IPS DF 6.9 (cell line): ENCODE measurements at regions not wholly inside any gene's neighbourhood (a gene's known extent, or its start where the extent isn't known, plus 50 kb on each side); places are given as distances from the start of the nearest gene placed in this dataset.

Experiments used
- DNase-seq: peaks from one replicate; pipeline ENCODE4 v3.0.0-alpha.2; 2013; ENCODE audit warnings: low read depth, low spot score
- H3K27ac ChIP-seq: one replicate; pipeline ENCODE4 v1.5.1; 2013; ENCODE audit warnings: low read length, control low read depth
- H3K27me3 ChIP-seq: 2 replicates; pipeline ENCODE4 v1.6.1; 2013; ENCODE audit warnings: mild to moderate bottlenecking, low read length; ENCODE audit not compliant: control insufficient read depth, insufficient read depth
- H3K36me3 ChIP-seq: 2 replicates; pipeline ENCODE4 v1.6.1; 2013; ENCODE audit warnings: low read length; ENCODE audit not compliant: control insufficient read depth, insufficient read depth
- H3K4me1 ChIP-seq: 2 replicates; pipeline ENCODE4 v1.6.1; 2013; ENCODE audit warnings: low read length; ENCODE audit not compliant: control insufficient read depth, insufficient read depth
- H3K4me3 ChIP-seq: 2 replicates; pipeline ENCODE4 v1.5.1; 2013; ENCODE audit warnings: mild to moderate bottlenecking, low read length
- H3K9me3 ChIP-seq: 2 replicates; pipeline ENCODE4 v1.6.1; 2013; ENCODE audit warnings: low read length, inconsistent platforms; ENCODE audit not compliant: control insufficient read depth, insufficient read depth
- WGBS: extraction: QIAGEN DNeasy Blood & Tissue Kit; methylation state at CpG from one replicate; pipeline ENCODE4 v1.1.7; 2013; ENCODE audit warnings: mixed read lengths, missing lambda C conversion rate; ENCODE audit not compliant: insufficient read length, insufficient coverage; 5-methylcytosine and 5-hydroxymethylcytosine counted together

- Histone ChIP-seq H3K36me3 (no peaks in the 10 kb centered on the region), H3K27ac (no peak overlapping the region), H3K4me1 (no peaks in the 10 kb centered on the region), H3K4me3 (no peak overlapping the region), H3K27me3 (no peaks in the 10 kb centered on the region), H3K9me3 (no peaks in the 10 kb centered on the region)
- DNase-seq = no peak
- WGBS = no CpG with 5 or more reads among the region's 2 CpGs
Measured at GRCh38 chr20:22789676-22790075, 205.3 kb upstream of the FOXA2 start.

DNA sequence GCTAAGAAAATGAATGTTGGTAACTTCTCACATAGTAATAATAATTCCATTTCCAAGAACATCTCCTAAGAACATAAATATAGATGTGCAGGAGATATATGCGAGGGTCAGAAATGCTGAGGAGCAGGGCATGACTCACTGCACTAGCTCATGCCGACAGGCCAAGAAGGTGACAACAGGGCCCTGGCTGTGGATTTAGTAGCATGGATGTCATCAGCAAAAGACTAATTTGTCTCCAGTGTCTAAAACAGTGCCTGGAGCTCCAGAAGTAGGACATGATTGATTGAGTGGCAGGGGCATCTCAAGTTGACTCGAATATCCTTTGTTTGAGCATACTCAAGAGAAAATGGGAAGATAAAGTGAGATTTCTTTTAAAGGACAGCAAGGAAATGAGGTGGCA, 207.0 kb upstream of the FOXA2 start:
- Histone ChIP-seq H3K4me3 (no peak overlapping the region), H3K36me3 (no peaks in the 10 kb centered on the region), H3K27ac (no peak overlapping the region), H3K9me3 (no peaks in the 10 kb centered on the region), H3K4me1 (no peaks in the 10 kb centered on the region), H3K27me3 (no peaks in the 10 kb centered on the region)
- whole genome bisulfite sequencing = no CpG with 5 or more reads among the region's 3 CpGs
- no peak for DNase-seq

DNA sequence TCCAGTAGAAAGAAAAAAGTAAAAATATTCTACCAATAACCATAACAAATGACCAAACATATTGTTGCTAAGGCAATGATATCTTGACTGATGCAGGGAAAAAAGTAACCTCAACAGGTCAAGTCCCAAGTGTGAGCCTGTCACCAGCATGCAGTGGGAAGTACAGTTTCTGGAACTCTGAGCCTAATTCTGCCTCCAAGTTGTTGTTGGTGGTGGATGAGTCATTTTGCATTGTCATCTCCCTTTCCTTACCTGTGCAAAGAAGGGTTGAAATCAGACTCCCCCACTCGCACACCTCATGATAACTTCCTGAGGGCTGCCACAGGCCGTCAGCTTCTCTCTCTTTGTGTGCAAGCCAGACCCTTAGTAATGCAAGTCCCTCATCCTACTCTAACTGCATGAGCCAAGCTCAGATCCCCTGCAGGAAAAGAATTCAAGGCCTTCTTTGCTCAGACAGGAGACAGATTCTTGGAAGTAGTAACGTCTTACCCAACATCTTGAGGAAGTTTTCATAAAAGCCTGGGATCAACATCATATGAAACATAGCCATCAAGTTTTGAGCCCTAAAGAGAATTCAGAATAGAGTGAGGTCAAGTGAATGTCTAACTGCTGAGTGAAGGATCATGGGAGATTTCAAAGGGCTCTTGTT, 207.6 kb upstream of the FOXA2 start:
- no peaks in the 10 kb centered on the region for H3K27me3 ChIP-seq
- H3K4me1 ChIP-seq = no peaks in the 10 kb centered on the region
- no peak overlapping the region for H3K4me3 ChIP-seq
- no peak for DNase-seq
- WGBS = no CpG with 5 or more reads among the region's 3 CpGs
- no peaks in the 10 kb centered on the region for H3K36me3 ChIP-seq
- no peak overlapping the region for H3K27ac ChIP-seq
- no peaks in the 10 kb centered on the region for H3K9me3 ChIP-seq

DNA sequence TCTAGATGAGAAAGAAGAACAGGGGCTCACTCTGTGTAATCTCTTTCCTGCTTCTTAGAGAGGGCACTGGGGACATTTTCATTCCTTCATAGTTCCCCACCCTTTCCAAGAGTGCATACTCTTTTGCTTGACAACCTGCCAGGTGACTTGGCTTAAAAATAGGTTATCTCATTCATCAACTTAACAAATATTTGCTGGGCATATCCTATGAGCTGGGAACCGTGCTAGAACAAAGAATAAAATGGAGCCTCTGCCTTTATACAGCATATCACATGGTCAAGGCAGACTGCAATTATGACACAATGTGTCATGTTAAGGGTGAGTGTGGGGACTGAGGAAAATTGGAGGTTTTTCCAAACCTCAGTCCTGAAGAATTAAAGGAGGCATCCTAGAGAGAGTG, 209.8 kb upstream of the FOXA2 start:
- no peaks in the 10 kb centered on the region for H3K9me3 ChIP-seq
- no peak overlapping the region for H3K4me3 ChIP-seq
- H3K36me3 ChIP-seq = no peaks in the 10 kb centered on the region
- WGBS = no CpG with 5 or more reads among the region's 1 CpG
- H3K27me3 ChIP-seq = no peaks in the 10 kb centered on the region
- H3K4me1 ChIP-seq = no peaks in the 10 kb centered on the region
- DNase-seq = no peak
- no peak overlapping the region for H3K27ac ChIP-seq

GRCh38 chr20:22795433-22795832, 211.1 kb upstream of the FOXA2 start:
- H3K36me3 ChIP-seq = no peaks in the 10 kb centered on the region
- H3K4me3 ChIP-seq = no peak overlapping the region
- no peaks in the 10 kb centered on the region for H3K4me1 ChIP-seq
- no peaks in the 10 kb centered on the region for H3K27me3 ChIP-seq
- H3K27ac ChIP-seq = no peak overlapping the region
- no peak for DNase-seq
- no peaks in the 10 kb centered on the region for H3K9me3 ChIP-seq
- WGBS = no CpG with 5 or more reads among the region's 5 CpGs

- no peak for DNase-seq
Measured at GRCh38 chr20:22795871-22796270, 211.5 kb upstream of the FOXA2 start.

GRCh38 chr20:22796469-22797077, 212.2 kb upstream of the FOXA2 start:
- Histone ChIP-seq H3K4me3 (no peak overlapping the region), H3K9me3 (no peaks in the 10 kb centered on the region), H3K36me3 (no peaks in the 10 kb centered on the region), H3K4me1 (no peaks in the 10 kb centered on the region), H3K27ac (no peak overlapping the region), H3K27me3 (no peaks in the 10 kb centered on the region)
- no peak for DNase-seq
- WGBS = no CpG with 5 or more reads among the region's 5 CpGs

More at GRCh38 chr20:22795871-22796270, 211.5 kb upstream of the FOXA2 start:
- Histone ChIP-seq H3K4me1 (no peaks in the 10 kb centered on the region), H3K9me3 (no peaks in the 10 kb centered on the region), H3K4me3 (no peak overlapping the region), H3K27ac (no peak overlapping the region), H3K36me3 (no peaks in the 10 kb centered on the region), H3K27me3 (no peaks in the 10 kb centered on the region)
- WGBS = no CpG with 5 or more reads among the region's 4 CpGs

DNA sequence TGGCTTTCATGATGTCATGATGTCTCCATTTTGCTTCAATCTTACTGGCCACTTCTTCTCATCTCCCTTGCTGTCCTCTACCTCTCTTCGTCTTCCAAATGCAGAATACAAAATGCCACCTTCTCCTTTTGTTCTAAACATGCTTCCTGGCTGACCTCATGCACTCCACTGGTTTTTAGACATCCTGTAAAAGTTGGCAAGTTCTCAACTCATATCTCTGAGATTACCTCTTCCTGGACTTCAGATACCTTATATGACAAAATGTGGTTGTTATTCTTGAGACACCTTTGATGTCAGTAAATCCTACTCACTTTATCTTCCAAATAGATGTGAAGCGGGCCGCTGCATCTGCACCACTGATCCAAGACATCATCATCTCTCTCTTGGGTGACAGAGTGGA, 212.7 kb upstream of the FOXA2 start:
- Histone ChIP-seq H3K27me3 (no peaks in the 10 kb centered on the region), H3K4me3 (no peak overlapping the region), H3K4me1 (no peaks in the 10 kb centered on the region), H3K27ac (no peak overlapping the region), H3K36me3 (no peaks in the 10 kb centered on the region), H3K9me3 (no peaks in the 10 kb centered on the region)
- WGBS = no CpG with 5 or more reads among the region's 3 CpGs
- DNase-seq = no peak

DNA sequence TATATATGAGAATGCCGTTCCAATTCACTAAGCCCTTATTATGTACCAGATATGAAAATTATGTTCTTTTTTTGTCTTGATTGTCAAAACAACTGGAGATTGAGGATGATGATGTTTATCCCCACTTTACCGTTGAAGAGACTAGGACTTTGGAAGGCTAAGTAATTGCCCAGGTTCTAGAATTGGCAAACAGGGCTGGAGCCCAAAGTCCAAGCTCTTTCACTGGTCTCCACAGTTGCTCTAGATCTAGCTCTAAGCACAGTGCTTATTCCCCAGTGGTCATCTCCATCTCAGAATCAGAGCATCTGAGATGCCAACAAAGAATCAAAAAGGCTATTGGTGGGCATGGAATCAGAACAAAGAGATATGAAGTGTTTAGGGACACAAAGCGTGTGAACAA, 215.3 kb upstream of the FOXA2 start:
- no peaks in the 10 kb centered on the region for H3K9me3 ChIP-seq
- H3K36me3 ChIP-seq = no peaks in the 10 kb centered on the region
- H3K27ac ChIP-seq = no peak overlapping the region
- WGBS = no CpG with 5 or more reads among the region's 3 CpGs
- DNase-seq = no peak
- H3K4me1 ChIP-seq = no peaks in the 10 kb centered on the region
- H3K27me3 ChIP-seq = no peaks in the 10 kb centered on the region
- no peak overlapping the region for H3K4me3 ChIP-seq

DNA sequence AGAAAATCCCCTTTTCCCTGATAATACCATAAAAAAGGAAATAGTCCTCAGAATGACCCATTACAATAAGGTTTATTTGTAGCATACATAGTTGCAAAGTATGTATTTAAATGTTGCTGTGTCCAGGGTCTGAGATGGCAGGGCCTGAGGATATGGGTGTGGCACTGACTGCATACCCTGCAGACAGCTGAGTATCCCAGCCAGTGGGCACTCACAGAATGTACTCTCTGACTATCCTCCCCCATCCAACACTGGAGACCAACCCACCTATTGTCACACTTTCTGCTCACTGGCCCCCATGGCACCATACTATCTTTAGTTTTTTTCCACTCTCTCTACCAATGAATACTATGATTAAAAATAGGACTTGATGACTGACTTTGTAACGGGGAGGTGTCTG, 215.8 kb upstream of the FOXA2 start:
- no peak overlapping the region for H3K4me3 ChIP-seq
- WGBS = no CpG with 5 or more reads among the region's 1 CpG
- no peak overlapping the region for H3K27ac ChIP-seq
- H3K27me3 ChIP-seq = no peaks in the 10 kb centered on the region
- no peak for DNase-seq
- no peaks in the 10 kb centered on the region for H3K9me3 ChIP-seq
- no peaks in the 10 kb centered on the region for H3K4me1 ChIP-seq
- no peaks in the 10 kb centered on the region for H3K36me3 ChIP-seq

DNA sequence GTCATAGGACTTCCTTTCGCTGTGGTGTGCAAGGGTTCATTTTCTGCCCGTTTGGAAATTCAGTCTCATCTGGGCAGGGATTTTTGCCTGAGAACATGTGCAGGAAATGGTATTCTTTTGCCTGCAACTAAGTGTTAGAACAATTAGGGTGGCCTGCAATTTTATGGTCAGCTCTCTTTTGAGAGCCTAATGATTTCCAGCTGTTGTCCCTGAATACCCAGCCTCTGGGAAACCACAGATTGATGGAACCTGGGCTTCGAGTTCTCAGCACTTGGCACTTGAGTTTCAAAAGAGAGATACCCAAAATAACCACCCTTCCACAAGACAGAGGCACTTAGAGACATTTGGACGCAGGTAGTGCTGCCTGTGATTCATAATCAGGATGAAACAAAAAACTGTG, 217.2 kb upstream of the FOXA2 start:
- Histone ChIP-seq H3K36me3 (no peaks in the 10 kb centered on the region), H3K27ac (no peak overlapping the region), H3K4me3 (no peak overlapping the region), H3K4me1 (no peaks in the 10 kb centered on the region), H3K27me3 (no peaks in the 10 kb centered on the region), H3K9me3 (no peaks in the 10 kb centered on the region)
- WGBS = no CpG with 5 or more reads among the region's 4 CpGs
- DNase-seq = no peak
